GM21576 (cell line): ENCODE measurements at regions not wholly inside any gene's neighbourhood (a gene's known extent, or its start where the extent isn't known, plus 50 kb on each side); places are given as distances from the start of the nearest gene placed in this dataset.

Experiments
- ATAC-seq: cut with Tn5 transposase; IDR thresholded peaks from one replicate; pipeline ENCODE4 v1.9.1; 2021; ENCODE audit warnings: mild to moderate bottlenecking, moderate library complexity; ENCODE audit not compliant: unreplicated experiment

DNA sequence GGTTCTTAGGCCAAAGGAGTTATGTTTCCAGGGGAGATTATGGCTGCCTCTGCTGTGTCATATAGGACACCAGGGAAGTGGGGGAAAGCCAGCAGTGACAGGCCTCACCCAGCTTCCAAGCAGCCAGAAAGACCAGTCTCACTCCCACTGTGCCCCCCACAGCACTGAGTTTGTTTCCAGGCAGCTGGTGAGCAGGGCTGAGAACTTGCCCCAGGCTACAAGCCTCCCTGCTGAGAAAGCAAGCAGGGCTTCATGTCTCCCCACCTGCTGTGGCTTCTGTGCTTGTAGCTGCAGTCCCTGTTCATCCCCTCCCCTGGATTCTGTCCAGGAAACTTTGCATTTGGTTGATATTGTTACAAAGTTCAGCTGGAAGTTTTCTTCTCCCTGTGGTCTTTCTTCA is 376.3 kb downstream of the PDCD6IP start:
- ATAC-seq = no peak

DNA sequence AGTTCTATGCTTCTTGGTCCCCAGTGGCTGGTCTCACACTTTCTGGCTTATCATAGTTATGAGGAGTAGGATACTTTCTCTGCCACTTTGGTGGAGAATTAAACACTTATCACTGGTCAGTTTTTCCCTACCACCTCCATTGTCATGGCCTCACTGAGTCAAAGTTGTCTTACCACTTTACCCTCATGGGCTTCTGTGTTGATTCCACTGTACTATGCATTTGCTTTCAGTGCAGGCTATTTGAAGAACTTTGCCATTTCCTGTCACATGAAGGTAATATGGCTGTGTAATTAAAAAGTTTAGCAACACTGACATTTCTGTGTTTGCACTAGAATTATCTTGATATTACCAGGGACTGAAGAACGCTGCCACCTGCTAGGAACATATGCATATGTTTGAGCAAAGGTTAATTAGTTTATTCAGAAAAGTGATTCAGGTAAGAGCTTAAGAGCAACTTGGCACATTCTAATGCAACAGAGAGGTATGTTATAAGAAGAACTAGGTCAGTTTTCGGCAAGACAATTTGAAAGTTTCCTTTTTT is 377.3 kb downstream of the PDCD6IP start:
- no peak for ATAC-seq

DNA sequence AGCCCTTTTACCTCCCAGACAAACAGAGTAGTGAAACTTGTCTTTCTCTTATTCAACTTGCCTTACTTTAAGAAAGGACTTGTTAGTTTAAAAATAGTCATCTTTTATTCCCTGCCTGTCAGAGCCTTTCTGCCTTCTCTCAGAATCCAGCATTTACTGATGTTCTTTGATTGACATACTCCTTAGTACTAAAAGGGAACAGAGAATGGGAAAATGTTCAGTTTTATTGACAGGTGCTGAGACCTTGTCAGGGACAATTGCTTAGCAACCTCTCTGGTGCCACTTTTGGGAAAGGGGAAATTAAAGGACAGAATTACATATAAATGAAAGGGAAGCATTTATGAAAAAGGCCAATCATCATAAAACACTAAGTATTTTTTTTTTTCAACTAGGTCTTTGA is 378.3 kb downstream of the PDCD6IP start:
- no peak for ATAC-seq

DNA sequence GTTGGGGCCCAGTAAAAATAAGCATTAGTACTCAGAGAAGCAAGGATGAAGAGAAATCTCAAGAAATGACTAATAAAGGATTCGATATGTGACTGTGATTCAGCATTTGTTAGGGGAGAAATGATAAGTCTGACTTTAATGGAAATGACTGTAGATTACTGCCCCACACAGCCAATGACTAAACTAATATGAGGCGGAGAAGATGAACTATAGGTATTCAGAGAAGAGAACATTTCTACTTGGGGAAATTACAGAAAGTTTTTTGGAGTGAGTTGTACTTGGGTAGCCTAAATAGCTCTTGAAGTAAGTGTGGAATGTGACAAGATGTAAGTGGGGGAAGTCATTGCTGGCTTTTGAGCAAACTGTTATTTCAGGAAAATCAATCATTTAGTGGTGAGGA is 380.0 kb downstream of the PDCD6IP start:
- ATAC-seq = no peak

DNA sequence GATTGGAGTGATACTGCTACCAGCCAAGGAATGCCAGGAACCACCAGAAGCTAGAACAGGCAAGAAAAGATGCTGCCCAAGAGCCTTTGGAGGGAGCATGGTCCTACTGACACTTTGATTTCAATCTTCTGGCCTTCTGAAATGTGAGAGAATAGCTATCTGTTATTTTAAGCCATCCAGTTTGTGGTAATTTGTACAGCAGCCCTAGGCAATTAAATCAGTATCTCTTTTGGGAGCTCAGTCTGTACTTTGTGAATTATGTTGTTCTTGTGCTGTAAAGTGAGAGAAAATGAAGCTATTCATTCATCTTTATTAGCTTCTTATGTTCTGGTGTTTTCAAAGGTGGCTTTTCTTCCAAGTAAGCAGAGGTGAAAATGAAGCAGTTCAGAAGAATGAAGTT is 381.3 kb downstream of the PDCD6IP start:
- ATAC-seq = no peak

DNA sequence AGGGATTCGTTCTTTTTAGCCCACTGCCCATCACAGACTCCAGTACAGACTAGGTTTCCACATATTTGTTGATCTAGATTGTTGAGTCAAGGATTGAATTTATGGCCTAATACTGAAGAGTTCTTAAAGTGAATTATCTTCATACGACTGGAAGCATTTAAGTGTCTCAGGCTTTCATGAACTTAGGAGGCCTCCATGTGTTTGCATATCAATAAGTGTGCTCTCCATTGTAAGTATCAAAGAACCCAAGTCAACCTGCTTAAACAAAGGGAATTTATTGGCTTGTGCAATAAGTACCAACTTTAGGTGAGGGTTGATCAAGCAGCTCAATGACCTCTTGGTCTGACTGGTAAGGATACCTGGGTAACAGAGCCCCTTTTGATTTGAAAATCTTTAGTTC is 382.1 kb downstream of the PDCD6IP start:
- ATAC-seq = no peak

DNA sequence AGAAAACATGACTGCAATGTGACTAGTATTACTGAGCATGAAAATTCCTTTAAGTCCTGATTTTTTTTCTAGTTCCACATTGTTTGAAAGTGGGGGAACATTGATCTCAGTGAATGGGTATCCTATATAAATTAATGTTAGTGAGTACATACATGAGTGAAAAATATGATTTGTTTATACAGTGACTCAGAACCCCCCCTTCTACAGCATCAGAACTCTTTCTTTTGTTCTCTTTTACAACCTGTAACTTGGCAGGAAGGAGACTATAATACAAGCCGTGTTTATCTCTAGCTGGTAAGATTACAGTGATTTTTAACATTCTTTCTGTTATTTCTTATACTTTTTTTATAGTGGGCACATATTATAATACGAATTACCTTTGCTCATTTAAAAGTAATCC is 384.7 kb downstream of the PDCD6IP start:
- ATAC-seq = no peak

DNA sequence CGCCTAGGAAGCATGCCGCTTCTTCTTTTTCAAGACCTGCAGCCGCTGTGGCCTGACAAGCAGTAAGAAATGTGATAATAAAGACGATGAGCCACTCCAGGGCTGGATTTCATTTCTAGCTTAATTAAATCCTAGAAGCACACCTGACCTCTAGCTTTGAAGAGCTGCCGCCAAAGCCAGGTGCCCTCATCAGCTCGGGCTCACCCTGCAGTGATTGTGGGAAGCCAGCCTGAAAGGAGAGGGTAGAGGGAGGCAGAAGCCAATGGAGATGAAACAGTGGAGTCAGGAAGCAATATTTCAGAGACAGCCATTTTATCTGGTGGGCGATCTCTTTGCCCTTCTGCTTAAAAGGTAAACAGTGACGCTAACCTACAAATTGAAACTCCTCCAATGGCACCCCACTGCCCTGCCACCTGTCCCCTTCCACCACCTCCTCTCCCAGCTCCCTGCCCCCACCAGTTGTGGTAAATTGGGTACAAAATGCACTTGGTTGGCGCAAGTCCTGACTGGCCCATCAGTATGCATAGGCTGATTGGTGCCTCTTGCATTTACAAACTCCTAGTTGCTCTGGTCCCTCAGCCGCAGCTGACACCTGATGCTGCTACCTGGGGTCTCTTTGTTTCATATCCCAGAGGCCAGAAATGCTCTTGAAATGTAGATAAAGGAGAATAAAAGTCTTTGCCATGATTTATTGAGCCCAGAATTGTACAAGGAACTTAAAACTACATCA is 385.3 kb downstream of the PDCD6IP start:
- ATAC-seq = no peak

DNA sequence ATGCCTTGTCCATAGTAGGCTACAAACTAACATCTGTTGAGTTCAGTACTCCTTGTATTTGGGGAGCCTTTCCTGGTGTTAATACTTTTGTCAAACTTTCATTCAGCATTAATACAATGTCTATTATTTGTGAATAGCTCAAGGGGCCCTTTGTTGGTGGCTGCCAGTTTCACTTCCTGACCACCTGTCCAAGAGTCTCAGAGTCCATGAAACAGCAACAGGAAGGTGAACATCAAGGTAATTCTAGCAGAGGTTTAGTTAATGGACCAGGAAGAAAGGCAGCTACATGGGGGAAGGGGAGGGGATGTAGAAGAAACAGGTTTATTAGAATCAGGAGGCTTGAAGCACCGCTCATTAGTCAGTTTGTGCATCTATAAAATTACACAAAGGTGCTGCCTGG is 386.9 kb downstream of the PDCD6IP start:
- ATAC-seq = no peak

DNA sequence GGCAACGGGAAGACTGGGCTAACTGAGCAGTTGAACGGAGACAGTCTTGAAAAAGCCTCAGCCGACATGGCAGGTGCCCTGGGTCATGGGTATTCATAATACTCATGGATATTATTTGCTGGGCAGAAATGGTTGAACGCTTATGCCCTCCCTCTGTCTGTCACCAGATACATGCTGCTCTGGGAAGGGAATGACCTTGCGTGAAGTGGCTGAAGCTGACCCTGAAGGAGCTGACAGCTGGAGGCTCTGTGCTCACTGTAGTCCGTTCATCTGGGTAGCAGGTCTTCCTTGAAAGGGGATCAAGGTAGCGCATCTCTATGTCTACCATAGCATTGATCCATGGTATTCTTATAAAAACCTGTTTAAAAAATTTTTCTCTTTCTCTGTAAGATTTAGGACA is 390.7 kb downstream of the PDCD6IP start:
- ATAC-seq = no peak

DNA sequence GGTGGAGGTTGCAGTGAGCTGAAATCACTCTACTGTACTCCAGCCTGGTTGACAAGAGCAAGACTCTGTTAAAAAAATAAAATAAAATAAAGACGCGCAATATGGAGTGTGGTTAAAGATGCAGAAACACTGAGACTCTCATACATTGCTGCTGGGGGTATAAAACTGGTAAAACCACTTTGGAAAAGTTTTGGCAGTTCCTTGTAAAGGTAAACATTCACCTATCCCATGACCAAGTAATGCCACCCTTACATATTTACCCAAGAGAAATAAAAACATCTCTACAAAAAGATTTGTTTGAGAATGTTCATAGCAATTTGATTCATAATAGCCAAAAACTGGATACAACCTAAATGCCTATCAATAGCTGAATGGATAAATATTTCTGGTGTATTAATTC is 398.5 kb downstream of the PDCD6IP start:
- ATAC-seq = no peak

DNA sequence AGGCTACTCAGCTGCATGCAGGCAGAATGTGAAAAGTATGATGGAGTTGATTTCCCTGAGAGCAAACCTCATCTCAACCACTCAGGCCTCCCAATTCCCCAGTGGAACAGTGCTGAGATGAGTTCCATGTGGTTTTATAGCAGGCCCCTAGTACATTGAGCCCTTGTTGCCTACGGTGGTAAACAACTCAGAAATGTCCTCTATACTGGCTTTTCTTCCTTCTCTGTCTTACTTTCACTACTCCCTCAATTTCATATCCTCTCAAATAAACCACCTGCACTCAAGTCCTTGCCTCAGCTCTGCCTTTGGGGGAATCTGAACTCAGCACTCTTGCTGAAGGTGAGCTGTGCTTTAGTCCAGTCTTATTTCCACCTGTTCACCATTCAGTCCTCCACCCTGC is 399.9 kb downstream of the PDCD6IP start:
- peak; percentile 52 for ATAC-seq

DNA sequence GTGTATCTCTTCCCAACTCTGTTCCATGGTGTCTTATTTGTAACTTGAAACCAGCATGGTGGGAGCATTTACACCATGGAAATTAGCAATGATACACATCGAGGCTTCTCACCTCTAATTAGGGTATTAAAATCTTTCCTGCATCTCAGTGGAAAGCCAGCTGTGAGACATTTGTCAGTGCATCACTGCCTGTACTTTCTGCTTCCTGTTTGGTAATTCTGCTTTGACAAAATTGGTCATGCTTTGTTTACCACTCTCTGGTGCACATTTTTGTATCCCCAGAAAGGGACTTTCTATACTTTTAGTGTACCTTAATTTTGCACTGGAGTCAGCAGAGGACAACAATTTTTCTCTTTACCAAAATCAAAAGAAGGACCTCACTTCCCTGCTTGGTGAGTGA is 402.1 kb downstream of the PDCD6IP start:
- peak; percentile 86 for ATAC-seq

DNA sequence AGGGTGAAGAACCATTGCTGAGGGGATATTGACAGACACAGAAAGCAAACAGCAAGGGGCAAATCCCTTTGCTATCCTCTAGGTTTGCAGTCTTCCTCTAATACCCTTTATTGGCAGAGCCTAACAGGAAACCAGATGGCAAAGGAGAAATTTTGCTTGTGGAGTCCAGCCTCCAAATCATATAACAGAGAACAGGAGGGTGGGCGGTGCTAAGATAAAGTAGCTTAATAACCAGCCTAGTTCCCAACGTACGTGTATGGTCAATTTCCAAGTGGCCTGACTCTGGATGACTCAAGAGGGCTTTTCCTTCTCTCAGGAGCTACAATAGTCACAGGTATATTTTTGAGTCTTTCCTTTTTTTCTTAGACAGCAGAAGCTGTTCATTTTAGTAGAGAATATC is 404.5 kb downstream of the PDCD6IP start:
- ATAC-seq = no peak

DNA sequence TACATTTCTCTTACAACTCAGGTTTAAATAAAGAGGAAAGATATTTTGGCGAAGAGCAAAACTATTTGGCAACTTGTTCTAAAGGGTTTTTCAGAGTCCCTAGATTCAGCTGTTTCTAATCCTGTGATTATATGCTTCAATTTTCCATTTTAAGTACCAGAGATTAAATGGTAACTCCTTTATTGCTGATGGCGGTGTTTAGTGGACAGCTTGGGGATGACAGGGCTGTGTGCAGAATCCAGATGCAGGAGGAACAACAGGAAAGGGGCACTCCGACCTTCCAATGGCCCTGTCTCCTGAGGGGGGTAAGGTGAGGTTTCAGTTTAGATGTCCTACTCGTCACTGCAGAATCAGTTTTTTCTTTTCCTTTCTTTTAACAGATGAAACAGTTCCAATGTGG is 405.0 kb downstream of the PDCD6IP start:
- no peak for ATAC-seq

DNA sequence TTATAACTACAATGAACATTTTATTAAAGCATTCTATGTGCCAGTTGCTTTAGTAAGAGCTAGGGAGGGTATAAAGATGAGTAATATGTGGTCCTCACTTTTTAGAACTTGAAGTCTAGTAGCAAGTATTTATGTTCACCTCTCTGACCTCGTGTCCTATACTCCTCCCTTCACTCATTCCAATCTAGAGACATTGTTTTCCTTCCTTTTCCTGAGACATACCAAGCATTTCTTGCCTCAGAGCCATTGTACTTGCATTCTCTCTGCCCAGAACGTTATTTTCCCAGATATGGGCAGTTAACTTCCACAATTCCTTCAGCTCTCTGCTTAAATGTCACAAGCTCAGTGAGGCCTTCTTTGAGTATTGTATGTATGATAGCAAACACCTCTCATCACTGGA is 408.6 kb downstream of the PDCD6IP start:
- ATAC-seq = no peak

DNA sequence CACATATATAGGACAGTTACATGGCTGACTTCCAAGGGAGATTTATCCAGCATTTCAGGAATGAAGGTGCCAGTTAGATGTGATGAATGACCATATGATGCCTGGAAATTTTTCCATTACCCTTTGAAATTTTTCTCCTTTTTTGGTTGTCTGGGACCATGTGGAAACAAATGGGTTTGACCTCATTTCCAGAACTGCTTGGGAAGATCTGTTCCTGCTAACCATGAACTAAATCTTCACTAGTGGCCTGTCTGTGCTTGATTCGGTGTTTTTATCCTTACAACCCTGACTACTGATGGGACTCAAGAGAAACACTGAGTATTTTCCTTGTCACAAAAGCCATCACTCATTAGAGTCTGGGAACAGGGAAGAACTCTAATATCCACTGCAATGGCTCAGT is 409.4 kb downstream of the PDCD6IP start:
- ATAC-seq = no peak

DNA sequence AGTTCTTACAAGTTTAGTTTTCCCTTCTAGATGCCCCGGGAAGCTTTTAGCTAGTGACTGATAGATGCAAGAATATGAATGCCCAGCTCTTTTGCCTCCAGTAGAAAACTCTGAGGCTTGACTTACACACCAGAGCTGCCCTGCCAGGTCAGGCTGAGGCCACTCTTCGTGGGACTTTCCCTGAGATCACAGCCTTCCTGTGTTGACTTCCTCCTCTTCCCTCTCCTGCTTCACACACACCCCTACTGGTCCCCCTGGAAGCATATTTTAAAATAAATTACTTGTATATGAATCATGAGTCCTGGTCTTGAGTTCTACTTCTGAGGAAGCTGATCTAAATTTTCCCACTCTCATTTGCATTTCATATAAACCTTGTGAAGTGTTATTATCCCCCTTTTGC is 413.7 kb downstream of the PDCD6IP start:
- ATAC-seq = no peak

DNA sequence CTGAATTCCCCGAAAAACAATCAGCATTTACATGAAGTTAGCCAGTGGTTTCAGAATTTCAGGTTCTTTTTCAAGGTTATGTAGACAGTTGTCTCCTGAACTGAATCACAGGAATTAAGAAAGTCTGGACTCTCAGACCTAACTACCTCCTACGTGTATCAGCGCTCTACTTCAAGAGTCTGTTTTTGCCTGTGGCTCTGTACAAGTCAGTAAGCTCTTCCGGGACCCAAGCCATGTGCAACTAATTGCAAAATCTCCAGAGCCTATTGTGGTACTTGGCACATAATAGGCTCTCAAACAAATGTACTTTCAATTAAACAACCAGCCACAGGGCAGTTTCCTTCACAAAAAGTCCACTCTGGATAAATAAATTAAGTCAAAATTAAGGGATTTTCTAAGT is 414.2 kb downstream of the PDCD6IP start:
- ATAC-seq = no peak

DNA sequence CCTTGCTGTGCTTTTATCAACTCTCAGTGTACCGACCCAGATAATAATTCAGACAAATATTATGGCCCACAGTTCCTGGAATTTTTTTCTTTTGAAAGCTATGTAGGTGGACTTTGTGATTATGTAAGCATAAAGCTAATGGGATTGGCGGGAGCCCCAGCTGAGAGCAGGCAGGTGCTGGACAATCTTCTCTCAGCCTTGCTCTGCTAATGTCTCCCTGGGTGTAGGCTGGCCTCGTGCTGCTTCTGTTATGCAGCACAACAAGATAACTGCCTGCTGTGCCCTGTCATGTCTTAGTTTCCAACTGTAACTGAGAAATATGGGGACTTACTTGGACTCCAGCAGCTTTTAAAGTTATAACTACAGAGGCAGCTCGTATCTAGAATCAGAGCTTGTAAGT is 415.0 kb downstream of the PDCD6IP start:
- no peak for ATAC-seq

DNA sequence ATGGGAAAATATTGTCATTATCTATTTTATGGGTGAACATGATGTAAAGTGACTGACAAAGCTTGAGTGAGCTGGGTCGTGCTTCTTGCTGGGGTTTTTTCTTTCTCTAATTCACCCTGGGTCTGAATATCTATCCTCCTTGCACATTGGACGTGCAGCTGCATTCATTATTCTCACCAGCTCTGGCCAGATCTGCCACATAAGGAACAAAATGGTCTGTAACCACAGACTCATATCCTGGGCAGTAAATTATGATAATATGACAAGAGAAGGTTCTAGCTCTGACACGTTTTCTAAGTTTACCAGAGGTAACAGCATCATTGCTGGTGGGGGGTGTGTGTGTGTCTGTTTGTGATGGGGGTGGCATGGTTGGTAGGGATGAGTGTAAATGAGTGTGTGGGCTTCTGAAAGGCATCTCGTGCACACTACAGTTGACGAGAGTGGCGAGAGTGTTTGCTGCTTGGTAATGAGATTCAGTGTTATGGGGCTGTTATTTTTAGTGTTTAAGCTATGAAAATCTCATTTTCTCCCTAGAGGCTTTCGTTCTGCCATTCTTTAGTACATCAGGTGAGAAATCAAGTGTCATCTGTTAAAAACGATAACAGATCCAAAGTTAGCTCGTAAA is 418.4 kb downstream of the PDCD6IP start:
- ATAC-seq = no peak

DNA sequence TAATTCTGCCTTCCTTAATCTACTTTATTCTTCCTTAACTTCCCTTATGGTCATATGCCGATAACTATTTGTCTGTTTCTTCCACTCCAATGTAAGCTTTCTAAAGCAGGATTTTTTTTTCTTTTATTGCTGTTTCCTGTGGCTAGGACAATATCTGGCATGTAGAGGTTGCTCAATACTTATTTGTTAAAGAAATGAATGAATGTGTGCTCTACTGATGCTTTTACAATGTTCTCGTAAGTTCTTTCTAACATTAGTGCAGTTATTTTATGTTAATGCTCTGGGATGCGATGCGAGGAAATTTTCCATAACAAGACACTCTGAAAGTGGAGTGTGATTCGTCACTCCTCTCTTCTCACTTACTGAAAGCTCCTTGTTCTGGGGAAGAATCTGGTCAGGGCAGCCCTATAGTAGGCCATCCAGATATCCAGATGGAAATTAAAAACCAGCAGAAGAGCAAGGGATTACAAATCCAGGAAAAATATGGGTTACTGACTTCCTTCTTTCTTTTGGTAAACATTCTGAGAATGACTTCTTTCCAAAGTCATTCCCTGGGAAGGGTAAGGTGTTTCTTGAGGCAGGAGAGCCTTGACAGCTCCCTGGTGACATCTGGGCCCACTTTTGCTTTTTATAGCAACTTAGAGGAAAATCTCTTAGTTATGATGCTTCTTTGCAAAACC is 420.4 kb downstream of the PDCD6IP start:
- ATAC-seq = no peak
